T-helper 22 cell (primary cell): ENCODE measurements at regions not wholly inside any gene's neighbourhood (a gene's known extent, or its start where the extent isn't known, plus 50 kb on each side); places are given as distances from the start of the nearest gene placed in this dataset.

ENCODE experiments used
- DNase-seq: peaks from one replicate; pipeline ENCODE4 v3.0.0-alpha.2; 2020; ENCODE audit warnings: low read depth

DNA sequence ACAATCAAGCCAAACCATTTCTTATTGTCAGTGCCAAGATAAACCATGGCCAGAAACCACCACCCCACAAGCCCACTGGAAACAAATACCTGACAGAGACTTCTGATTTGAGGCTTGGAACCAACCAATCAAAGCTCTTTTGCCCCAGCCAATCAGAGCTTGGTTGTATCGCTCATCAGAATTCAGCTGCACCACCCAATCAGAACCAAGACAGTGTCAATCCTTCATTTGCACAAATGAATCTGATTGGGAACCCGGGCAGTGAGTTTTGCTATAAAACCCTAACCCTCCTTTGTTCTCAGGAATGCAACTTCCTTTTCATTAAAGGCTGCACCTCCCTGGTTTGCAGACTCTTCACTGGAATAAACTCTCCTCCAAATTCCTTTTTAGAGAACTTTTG is 87.4 kb downstream of the ELAPOR2 start:
- DNase-seq, result no peak

DNA sequence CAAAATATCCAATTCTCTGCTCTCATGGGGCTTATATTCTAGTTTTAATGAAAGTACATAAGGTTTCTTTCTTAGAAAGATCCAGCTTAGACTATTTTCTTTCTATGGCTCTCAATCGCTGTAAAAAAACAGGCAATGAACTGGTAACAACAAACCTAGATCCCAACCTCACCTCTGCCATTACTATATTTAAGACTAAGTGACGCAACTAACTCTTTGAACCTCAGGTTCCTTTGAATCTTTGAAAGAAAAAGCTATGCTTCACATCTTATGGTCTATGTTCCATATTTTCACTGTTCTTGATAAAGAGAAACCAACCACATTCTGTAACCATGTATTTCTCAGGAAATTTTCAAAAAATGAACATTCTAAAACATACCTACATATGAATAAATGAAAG is 88.5 kb downstream of the ELAPOR2 start:
- DNase-seq, result no peak

DNA sequence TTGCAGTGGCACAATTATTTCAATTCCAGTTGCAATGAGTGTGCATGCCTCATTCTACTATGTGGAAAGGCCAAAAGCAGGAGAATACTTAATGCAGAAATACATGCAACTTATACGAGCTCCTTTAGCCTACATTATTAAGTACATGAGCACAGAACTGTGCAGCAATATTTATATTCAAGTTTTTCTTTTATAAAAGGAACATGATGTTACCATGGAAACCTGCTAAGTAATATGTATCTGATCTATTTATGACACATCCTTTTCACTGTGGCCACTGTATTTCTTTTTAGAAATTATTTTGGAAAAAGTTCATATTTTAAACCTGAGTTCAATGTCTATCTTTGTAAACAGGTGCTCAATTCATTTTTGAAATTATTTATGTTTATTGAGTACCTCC is 88.9 kb downstream of the ELAPOR2 start:
- DNase-seq, result no peak

DNA sequence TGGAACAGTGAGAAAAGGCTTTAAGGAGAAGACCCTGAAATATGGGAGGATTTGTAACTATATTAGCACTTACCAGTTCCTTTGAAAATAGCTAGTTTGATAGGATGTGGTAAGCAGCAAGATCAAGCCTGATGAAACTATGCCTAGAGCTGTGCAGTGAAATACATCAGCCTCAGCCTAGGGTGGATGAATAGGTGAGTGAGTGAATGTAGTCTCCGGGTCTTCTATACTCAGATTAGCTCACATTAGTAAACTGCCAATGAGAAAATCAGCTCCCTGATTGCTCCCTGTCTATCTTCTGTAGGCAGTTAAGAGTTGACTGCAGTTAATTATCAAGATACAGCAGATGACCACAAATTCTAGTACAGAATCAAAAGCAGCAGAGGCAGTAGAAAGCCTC is 89.6 kb downstream of the ELAPOR2 start:
- DNase-seq, result no peak

DNA sequence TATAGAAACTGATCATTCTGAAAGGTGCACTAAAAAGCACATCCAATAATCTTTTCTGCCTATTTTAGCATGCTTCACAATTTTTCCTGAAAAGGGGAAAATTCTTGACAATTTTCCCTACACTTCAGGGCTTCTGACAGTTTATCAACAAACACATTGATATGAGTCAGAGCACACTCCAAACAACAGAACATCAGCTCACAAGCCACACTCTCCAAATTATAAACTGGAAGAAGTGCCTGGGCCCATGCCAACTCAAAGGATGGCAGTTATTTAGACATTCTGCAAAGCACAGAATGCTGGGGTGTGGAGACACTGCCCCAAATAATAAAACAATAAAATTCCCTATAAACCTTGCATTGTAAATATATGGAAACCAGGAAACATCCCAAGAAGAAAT is 90.8 kb downstream of the ELAPOR2 start:
- DNase-seq, result no peak

GRCh38 chr7:86966916-86967315 is 92.5 kb downstream of the ELAPOR2 start:
- no peak for DNase-seq

DNA sequence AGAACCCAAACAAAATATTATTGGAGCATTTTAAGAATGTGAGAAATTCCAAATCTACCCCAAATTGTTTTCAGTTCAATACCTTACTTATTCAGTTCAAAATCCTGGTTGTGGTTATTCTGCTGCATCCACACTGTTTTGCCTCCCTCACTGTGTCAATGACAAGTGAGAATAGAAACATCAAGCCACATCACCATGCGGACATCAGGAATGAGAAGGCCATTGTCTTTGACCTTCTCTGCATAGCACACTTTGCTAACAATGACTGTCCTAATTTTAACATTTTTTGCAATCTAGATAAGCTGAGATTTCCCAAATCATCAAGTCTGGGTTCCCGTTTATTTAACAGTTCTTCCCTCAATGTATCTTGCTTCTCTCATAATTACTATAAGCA is 93.7 kb downstream of the ELAPOR2 start:
- no peak for DNase-seq

DNA sequence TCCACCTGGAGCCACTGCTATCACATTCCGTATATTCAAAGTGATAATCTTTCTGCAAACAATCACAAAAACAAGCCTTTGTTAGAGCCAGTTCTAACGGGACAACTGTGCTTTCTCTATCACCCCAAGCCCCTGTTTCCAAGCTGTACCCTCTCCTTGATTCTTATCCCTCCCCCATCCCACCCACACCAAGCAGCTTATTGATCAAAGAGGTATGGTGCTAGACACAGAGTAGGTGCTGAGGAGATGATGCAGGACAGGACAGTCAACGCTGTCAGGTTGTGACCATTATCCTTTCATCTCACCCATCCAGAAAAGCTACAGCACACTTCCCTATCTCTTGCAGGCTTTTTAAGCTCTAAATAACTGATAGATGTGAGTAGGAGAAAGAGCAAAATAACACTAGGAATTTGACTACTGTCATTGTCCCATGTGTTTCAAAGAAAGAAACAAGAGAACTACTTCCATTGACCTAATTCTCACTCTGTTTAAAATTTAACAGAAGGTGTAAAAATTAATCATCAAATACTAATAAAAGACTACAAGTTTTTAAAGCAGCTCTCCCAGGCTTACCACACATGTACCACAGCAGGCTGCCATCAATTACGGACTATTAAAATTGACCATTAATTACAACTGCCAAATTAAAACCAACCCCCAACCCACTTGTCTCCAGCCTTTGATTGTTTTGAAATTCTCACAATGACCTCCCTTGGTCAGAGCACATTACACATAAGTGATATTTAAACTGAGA is 94.3 kb downstream of the ELAPOR2 start:
- DNase-seq, result no peak

GRCh38 chr7:86963599-86964230 is 95.7 kb downstream of the ELAPOR2 start:
- no peak for DNase-seq

GRCh38 chr7:86962623-86963022 is 96.8 kb downstream of the ELAPOR2 start:
- DNase-seq, result no peak

- no peak for DNase-seq
Observed at GRCh38 chr7:86961686-86962085, 97.8 kb downstream of the ELAPOR2 start.

GRCh38 chr7:86958380-86958779 is 101.1 kb downstream of the ELAPOR2 start:
- no peak for DNase-seq

GRCh38 chr7:86956567-86956966 is 102.9 kb downstream of the ELAPOR2 start:
- no peak for DNase-seq

DNA sequence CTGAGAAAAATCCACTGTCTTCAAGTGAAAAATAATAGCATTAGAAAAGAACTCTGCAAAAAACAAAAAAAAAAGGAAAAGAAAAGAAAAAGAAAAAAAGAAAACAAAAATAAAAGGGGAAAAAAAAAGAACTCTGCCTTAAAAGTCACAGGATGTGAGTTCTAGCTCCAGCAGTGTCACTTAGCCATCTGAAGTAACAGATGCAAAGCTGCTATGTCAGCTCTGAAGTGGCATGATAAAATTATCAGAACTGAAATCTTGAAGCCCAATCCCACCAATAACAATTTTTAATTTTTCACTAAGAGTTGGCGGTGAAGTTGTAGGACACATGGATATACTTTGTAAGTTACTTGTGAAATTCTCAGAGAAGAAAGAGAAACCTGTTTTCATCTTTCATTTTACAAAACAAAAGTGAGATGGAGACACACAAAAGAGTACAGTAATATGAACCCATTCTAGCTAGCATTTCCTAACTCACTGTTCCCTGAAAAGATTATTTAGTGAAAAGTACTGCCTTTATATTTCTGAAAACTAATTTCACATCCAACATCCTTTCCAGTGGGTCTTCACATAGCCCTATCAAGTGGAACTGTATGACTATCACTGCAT is 103.5 kb downstream of the ELAPOR2 start:
- no peak for DNase-seq

- no peak for DNase-seq
Observed at GRCh38 chr7:86954971-86955370, 104.5 kb downstream of the ELAPOR2 start.

GRCh38 chr7:86953653-86954336 is 105.7 kb downstream of the ELAPOR2 start:
- DNase-seq, result no peak

DNA sequence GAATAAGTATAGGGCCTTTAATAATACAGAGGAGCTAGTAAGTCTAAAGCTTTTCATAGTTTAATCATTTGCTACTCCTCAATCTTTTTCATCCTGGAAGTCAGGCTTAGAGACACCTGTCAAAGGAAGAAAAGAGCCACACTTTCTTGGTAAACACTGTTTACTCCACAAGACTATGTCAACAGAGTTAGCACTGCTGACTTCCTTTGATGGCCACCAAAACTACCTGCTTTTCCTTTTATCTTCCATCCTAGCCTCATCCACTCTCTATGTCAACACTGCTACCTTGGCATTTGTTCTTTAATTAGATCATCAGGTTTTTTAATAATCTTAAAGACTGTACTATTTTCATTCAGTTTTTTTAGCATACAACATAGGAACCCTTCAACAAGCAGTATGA is 106.2 kb downstream of the ELAPOR2 start:
- DNase-seq, result no peak

- no peak for DNase-seq
Observed at GRCh38 chr7:86951895-86952294, 107.6 kb downstream of the ELAPOR2 start.

GRCh38 chr7:86950944-86951343 is 108.5 kb downstream of the ELAPOR2 start:
- DNase-seq, result no peak

GRCh38 chr7:86950360-86950759 is 109.1 kb downstream of the ELAPOR2 start:
- no peak for DNase-seq

GRCh38 chr7:86949779-86950260 is 109.6 kb downstream of the ELAPOR2 start:
- no peak for DNase-seq

DNA sequence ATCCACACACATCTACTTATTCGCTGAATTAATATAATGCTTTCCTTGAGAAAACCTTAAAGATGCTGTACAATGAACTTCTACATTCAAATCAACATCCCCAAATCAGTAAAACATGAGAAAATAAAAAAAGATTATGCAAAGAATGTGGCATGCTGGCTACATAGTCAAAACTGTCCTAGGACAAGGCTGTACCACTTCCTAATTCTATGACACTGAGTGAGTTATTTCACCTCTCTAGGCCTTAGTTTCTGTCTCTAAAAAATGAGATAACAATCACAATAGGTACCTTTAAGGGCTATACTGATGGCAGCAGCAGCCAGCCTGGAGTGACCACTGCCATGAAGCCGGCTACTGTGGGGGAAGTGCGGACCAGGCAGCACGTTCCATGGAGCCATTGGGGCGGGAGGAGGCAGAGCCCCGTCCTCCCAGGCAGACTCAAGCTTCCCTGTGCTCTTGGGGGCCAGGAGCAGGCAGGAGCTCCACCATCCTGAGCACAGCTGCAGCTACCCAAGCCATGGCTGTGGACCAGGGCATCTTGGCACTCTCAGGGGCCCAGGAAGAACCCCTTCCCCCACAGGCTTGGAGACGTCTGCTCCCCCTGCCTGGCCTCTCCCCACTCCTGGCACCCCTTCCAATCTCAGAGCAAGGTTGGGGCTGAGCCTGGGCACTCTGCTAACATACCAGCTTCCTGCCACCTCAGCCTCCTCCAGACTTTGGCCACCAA is 110.2 kb downstream of the ELAPOR2 start:
- DNase-seq, result no peak
